Neural cell (in vitro differentiated cells): ENCODE measurements at regions not wholly inside any gene's neighbourhood (a gene's known extent, or its start where the extent isn't known, plus 50 kb on each side); places are given as distances from the start of the nearest gene placed in this dataset.

Experiments
- EP300 ChIP-seq: fragments of 450-650 bp; conservative IDR thresholded peaks from 2 replicates; pipeline ENCODE4 v1.6.1; 2014; ENCODE audit warnings: antibody characterized with exemption, mild to moderate bottlenecking, moderate library complexity; ENCODE audit not compliant: poor library complexity, severe bottlenecking
- EZH2 ChIP-seq: fragments of 200-600, 300-800 bp; shearing (Covaris generic), sonication (generic); IDR thresholded peaks from 2 replicates; pipeline ENCODE4 v1.6.1; 2014; ENCODE audit warnings: antibody characterized with exemption, low read length, borderline replicate concordance, mild to moderate bottlenecking; ENCODE audit not compliant: insufficient read depth, poor library complexity, severe bottlenecking
- POLR2AphosphoS5 ChIP-seq: IDR thresholded peaks from 2 replicates; pipeline ENCODE4 v1.6.1; 2012
- TF ChIP-seq, protein P1 (sequence below): fragments of 450-650 bp; IDR thresholded peaks from 2 replicates; pipeline ENCODE4 v1.5.1; 2014; ENCODE audit warnings: antibody characterized with exemption, mild to moderate bottlenecking, moderate library complexity; ENCODE audit not compliant: poor library complexity, severe bottlenecking
- TF ChIP-seq, protein P2 (sequence below): IDR thresholded peaks from 2 replicates; pipeline ENCODE4 v1.6.1; 2012; ENCODE audit warnings: borderline replicate concordance

DNA sequence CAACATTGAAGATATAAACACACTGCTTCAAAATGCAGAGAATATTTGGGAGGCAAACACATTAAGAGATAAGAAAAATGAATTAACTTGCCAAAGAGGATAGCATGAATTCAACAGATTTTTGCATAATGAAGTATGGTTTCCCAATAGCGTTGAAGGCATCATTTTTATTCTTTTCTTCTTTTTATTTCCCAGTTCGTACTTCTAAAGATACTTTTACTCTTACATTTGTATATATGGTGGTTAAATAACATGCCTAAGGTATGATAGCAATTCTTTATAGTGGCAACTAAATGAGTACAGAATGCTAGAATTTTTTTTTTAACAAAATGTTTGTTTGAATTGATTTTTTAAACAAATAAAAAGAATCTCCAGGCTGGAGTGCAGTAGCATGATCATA, 473.4 kb upstream of the MARCKS start:
- no peak for TF ChIP-seq EZH2
- TF ChIP-seq, protein P1, sequence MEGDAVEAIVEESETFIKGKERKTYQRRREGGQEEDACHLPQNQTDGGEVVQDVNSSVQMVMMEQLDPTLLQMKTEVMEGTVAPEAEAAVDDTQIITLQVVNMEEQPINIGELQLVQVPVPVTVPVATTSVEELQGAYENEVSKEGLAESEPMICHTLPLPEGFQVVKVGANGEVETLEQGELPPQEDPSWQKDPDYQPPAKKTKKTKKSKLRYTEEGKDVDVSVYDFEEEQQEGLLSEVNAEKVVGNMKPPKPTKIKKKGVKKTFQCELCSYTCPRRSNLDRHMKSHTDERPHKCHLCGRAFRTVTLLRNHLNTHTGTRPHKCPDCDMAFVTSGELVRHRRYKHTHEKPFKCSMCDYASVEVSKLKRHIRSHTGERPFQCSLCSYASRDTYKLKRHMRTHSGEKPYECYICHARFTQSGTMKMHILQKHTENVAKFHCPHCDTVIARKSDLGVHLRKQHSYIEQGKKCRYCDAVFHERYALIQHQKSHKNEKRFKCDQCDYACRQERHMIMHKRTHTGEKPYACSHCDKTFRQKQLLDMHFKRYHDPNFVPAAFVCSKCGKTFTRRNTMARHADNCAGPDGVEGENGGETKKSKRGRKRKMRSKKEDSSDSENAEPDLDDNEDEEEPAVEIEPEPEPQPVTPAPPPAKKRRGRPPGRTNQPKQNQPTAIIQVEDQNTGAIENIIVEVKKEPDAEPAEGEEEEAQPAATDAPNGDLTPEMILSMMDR, result no peak
- TF ChIP-seq, protein P2, sequence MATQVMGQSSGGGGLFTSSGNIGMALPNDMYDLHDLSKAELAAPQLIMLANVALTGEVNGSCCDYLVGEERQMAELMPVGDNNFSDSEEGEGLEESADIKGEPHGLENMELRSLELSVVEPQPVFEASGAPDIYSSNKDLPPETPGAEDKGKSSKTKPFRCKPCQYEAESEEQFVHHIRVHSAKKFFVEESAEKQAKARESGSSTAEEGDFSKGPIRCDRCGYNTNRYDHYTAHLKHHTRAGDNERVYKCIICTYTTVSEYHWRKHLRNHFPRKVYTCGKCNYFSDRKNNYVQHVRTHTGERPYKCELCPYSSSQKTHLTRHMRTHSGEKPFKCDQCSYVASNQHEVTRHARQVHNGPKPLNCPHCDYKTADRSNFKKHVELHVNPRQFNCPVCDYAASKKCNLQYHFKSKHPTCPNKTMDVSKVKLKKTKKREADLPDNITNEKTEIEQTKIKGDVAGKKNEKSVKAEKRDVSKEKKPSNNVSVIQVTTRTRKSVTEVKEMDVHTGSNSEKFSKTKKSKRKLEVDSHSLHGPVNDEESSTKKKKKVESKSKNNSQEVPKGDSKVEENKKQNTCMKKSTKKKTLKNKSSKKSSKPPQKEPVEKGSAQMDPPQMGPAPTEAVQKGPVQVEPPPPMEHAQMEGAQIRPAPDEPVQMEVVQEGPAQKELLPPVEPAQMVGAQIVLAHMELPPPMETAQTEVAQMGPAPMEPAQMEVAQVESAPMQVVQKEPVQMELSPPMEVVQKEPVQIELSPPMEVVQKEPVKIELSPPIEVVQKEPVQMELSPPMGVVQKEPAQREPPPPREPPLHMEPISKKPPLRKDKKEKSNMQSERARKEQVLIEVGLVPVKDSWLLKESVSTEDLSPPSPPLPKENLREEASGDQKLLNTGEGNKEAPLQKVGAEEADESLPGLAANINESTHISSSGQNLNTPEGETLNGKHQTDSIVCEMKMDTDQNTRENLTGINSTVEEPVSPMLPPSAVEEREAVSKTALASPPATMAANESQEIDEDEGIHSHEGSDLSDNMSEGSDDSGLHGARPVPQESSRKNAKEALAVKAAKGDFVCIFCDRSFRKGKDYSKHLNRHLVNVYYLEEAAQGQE, result no peak
- TF ChIP-seq EP300, result no peak
- no peak for TF ChIP-seq POLR2AphosphoS5
